Testis (tissue), 2 donors: ENCODE measurements at regions not wholly inside any gene's neighbourhood (a gene's known extent, or its start where the extent isn't known, plus 50 kb on each side); places are given as distances from the start of the nearest gene placed in this dataset.

Experiments
- DNase-seq: peaks from one replicate; pipeline ENCODE4 v3.0.0-alpha.2; 2019
- H3K27ac ChIP-seq, 2 donors: fragments of 200-600 bp; sonication (generic); one replicate each; pipeline ENCODE4 v1.5.1; 2019
- H3K27me3 ChIP-seq: fragments of 200-600 bp; sonication (generic); one replicate; pipeline ENCODE4 v1.5.1; 2019
- H3K36me3 ChIP-seq: fragments of 200-600 bp; sonication (generic); one replicate; pipeline ENCODE4 v1.5.1; 2017; ENCODE audit warnings: low read depth; ENCODE audit errors: missing control alignments
- H3K4me1 ChIP-seq: fragments of 200-600 bp; sonication (generic); one replicate; pipeline ENCODE4 v1.5.1; 2019
- H3K4me3 ChIP-seq, 2 donors: fragments of 200-600 bp; sonication (generic); one replicate each; pipeline ENCODE4 v1.5.1; 2017 to 2019
- H3K9me3 ChIP-seq: fragments of 200-600 bp; sonication (generic); one replicate; pipeline ENCODE4 v1.5.1; 2017
- CTCF ChIP-seq, 3 experiments: fragments of 450-650 bp in 2 of 3; fragments of 200-600 bp in 1 of 3; sonication (generic) in 1 of 3; IDR thresholded peaks; one replicate each; pipeline ENCODE4 v1.5.1; 2016 to 2019; ENCODE audit warnings: antibody characterized with exemption in 3 of 3, mild to moderate bottlenecking in 2 of 3, moderate library complexity in 1 of 3
- POLR2A ChIP-seq: fragments of 450-650 bp; IDR thresholded peaks from one replicate; pipeline ENCODE4 v1.6.1; 2017; ENCODE audit warnings: antibody characterized with exemption, mild to moderate bottlenecking, moderate library complexity
- WGBS, 2 donors: methylation state at CpG; one replicate each; pipeline ENCODE4 v1.1.5; 2018; 5-methylcytosine and 5-hydroxymethylcytosine counted together
- intact Hi-C: fragments of 100-400 bp; cut with DNase I; formaldehyde crosslinking; loops from one replicate; pipeline ENCODE4 v1.15.1; 2023; ENCODE audit warnings: low total_unique reads

GRCh38 chr5:165906871-165907270 is 2384.6 kb upstream of the WWC1 start:
- no peak overlapping the region for H3K27ac ChIP-seq
- no peaks in the 10 kb centered on the region for H3K4me1 ChIP-seq
- DNase-seq, result no peak
- no peaks in the 10 kb centered on the region for H3K36me3 ChIP-seq
- H3K9me3 ChIP-seq, result no peaks in the 10 kb centered on the region
- H3K4me3 ChIP-seq, result no peak overlapping the region
- TF ChIP-seq POLR2A (no peak), CTCF (IDR thresholded peaks at IDR 0.05) (no peak)
- no peaks in the 10 kb centered on the region for H3K27me3 ChIP-seq
- intact Hi-C loops, result no loop called here

GRCh38 chr5:165913059-165913458 is 2378.4 kb upstream of the WWC1 start:
- TF ChIP-seq POLR2A (no peak), CTCF (IDR thresholded peaks at IDR 0.05) (no peak)
- 67 to 74% methylated on average over 2 of the region's 2 CpGs for WGBS, 2 donors
- DNase-seq, result no peak

GRCh38 chr5:165914456-165914855 is 2377.0 kb upstream of the WWC1 start:
- no peaks in the 10 kb centered on the region for H3K9me3 ChIP-seq
- intact Hi-C loops, result no loop called here
- H3K27ac ChIP-seq, result no peak overlapping the region
- H3K4me3 ChIP-seq, result no peak overlapping the region
- DNase-seq, result no peak
- H3K4me1 ChIP-seq, result no peaks in the 10 kb centered on the region
- 94 to 97% methylated on average over 6 of the region's 6 CpGs for WGBS, 2 donors
- no peaks in the 10 kb centered on the region for H3K27me3 ChIP-seq
- no peaks in the 10 kb centered on the region for H3K36me3 ChIP-seq
- TF ChIP-seq CTCF (IDR thresholded peaks at IDR 0.05) (no peak), POLR2A (no peak)

More at GRCh38 chr5:165913059-165913458, 2378.4 kb upstream of the WWC1 start:
- no peaks in the 10 kb centered on the region for H3K27me3 ChIP-seq
- H3K27ac ChIP-seq, result no peak overlapping the region
- H3K4me3 ChIP-seq, result no peak overlapping the region
- no peaks in the 10 kb centered on the region for H3K36me3 ChIP-seq
- H3K9me3 ChIP-seq, result no peaks in the 10 kb centered on the region
- intact Hi-C loops, result no loop called here
- H3K4me1 ChIP-seq, result no peaks in the 10 kb centered on the region

GRCh38 chr5:165919196-165919595 is 2372.2 kb upstream of the WWC1 start:
- Histone ChIP-seq H3K4me3 (no peak overlapping the region), H3K36me3 (no peaks in the 10 kb centered on the region), H3K9me3 (no peaks in the 10 kb centered on the region), H3K4me1 (no peaks in the 10 kb centered on the region), H3K27ac (no peak overlapping the region), H3K27me3 (no peaks in the 10 kb centered on the region)
- TF ChIP-seq CTCF (IDR thresholded peaks at IDR 0.05) (no peak), POLR2A (no peak)
- 88 to 89% methylated on average over 20 of the region's 20 CpGs for WGBS, 2 donors
- no peak for DNase-seq
- intact Hi-C loops, result no loop called here

GRCh38 chr5:165920655-165921054 is 2370.8 kb upstream of the WWC1 start:
- Histone ChIP-seq H3K4me1 (no peaks in the 10 kb centered on the region), H3K27ac (no peak overlapping the region), H3K9me3 (no peaks in the 10 kb centered on the region), H3K27me3 (no peaks in the 10 kb centered on the region), H3K4me3 (no peak overlapping the region), H3K36me3 (no peaks in the 10 kb centered on the region)
- intact Hi-C loops, result no loop called here
- WGBS, 2 donors, result 88 to 100% methylated on average over 1 of the region's 1 CpG
- DNase-seq, result no peak
- TF ChIP-seq POLR2A (no peak), CTCF (IDR thresholded peaks at IDR 0.05) (no peak)
